ENCODE measurements at regions not wholly inside any gene's neighbourhood (a gene's known extent, or its start where the extent isn't known, plus 50 kb on each side); places are given as distances from the start of the nearest gene placed in this dataset.

DNA sequence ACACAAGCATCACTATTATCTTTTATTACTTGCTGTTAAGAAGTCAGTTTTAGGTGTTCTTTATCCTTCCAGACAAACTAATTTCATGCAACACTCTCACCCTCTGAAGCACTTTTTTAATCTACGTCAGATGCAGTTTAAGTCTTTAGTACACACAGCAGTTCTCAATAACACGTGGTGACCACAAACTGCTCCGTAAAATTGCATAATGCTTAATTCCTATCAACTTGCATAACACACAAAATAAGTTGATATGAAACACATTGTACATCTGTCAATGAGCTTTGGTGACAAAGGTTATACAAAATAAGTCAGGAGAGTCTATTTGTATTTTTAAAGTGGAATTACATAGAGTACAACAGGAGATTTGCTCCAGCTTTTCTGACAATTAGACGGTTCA is 140.9 kb upstream of the ETS2 start:
- DNase-seq (ENCODE audit: low spot score in 2 of 2) (no peak), ATAC-seq (replicated peaks; ENCODE audit: extremely low read depth, poor library complexity, severe bottlenecking) (no peak)
- Mint-ChIP-seq H3K4me1 (peaks cover 9% of the 10 kb centered on the region), H3K9me3 (no peaks in the 10 kb centered on the region), H3K36me3 (ENCODE audit: insufficient read depth) (no peaks in the 10 kb centered on the region), H3K27me3 (peaks cover 71% of the 10 kb centered on the region), H3K4me3 (no peak overlapping the region), H3K27ac (ENCODE audit: low read depth) (no peak overlapping the region)

DNA sequence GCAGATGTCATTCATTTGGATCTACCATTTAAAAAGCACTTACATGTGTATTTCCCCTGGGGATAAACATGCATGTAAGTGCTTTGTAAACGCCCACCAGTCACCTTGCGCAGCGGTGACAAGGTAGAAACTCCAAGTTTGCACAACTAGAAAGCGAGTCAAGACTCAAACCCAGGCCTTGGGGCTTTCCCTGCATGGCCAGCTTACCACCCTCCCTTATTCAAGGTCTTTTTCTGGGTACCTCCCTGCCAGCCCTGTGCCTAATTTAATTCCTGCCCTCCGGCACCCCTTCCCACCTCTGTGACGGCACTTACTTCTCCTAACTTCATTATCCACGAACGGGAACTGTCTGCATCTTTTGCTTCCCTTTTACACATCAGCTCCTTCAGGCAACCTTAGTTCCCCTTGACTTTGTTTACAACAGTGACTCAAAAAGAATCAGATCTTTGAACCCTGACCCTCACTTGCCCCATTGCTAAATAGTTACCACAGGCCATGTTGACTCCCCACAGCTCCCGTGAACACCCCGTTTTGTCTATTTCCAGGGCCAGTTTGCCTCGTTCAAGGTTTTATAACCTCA is 138.3 kb upstream of the ETS2 start:
- H3K9me3 Mint-ChIP-seq = no peaks in the 10 kb centered on the region
- ATAC-seq (replicated peaks; ENCODE audit: extremely low read depth, poor library complexity, severe bottlenecking) = no peak
- no peak overlapping the region for H3K4me3 Mint-ChIP-seq
- no peaks in the 10 kb centered on the region for H3K4me1 Mint-ChIP-seq
- no peak for DNase-seq (ENCODE audit: low spot score in 2 of 2)
- no peaks in the 10 kb centered on the region for H3K36me3 Mint-ChIP-seq (ENCODE audit: insufficient read depth)
- peaks cover 54% of the 10 kb centered on the region for H3K27me3 Mint-ChIP-seq
- H3K27ac Mint-ChIP-seq (ENCODE audit: low read depth) = no peak overlapping the region

DNA sequence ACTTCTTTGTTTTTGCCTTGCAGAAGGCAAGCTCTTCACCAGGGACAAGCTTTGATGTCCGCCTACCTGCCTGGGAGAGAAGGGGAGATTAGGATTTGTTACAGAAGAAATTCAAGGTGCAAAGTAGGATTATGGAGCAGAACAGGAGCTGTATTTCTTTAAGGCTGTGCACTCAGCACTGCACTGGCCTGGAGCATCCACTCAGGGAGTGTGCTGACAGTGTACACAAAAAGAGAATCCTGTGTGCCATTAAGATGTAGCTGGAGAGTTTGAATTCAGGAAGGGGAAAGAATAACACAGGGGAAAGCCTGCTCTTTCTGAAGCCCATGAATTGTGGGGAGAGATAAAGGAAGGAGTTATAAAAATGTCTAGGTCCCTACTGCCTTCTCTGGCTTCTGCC is 137.7 kb upstream of the ETS2 start:
- H3K36me3 Mint-ChIP-seq (ENCODE audit: insufficient read depth) = no peaks in the 10 kb centered on the region
- peaks cover 47% of the 10 kb centered on the region for H3K27me3 Mint-ChIP-seq
- DNase-seq (ENCODE audit: low spot score in 2 of 2) (no peak), ATAC-seq (replicated peaks; ENCODE audit: extremely low read depth, poor library complexity, severe bottlenecking) (no peak)
- no peak overlapping the region for H3K4me3 Mint-ChIP-seq
- no peak overlapping the region for H3K27ac Mint-ChIP-seq (ENCODE audit: low read depth)
- H3K4me1 Mint-ChIP-seq = no peaks in the 10 kb centered on the region
- no peaks in the 10 kb centered on the region for H3K9me3 Mint-ChIP-seq

DNA sequence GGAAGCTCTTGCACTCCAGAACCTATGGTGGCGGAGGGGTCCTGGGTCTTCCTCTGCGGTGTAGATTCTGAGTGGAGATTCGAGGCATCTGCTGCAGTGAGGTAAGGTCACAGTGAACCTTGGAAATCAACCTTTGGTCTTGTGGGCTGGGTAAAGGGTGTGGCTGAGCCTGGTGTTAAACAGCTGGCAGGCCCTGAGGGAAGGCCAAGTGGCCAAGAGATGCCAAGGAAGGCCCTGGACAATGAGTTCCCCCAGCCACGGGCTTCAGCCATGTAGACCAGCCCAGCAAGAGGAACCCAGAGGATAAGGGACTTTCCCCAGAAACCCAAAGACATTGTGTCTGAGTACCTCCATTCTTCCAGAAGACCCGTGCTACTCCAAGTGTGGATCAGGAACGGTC is 137.2 kb upstream of the ETS2 start:
- H3K27ac Mint-ChIP-seq (ENCODE audit: low read depth) = no peak overlapping the region
- DNase-seq (ENCODE audit: low spot score in 2 of 2) (no peak), ATAC-seq (replicated peaks; ENCODE audit: extremely low read depth, poor library complexity, severe bottlenecking) (no peak)
- H3K4me3 Mint-ChIP-seq = no peak overlapping the region
- H3K4me1 Mint-ChIP-seq = no peaks in the 10 kb centered on the region
- no peaks in the 10 kb centered on the region for H3K36me3 Mint-ChIP-seq (ENCODE audit: insufficient read depth)
- no peaks in the 10 kb centered on the region for H3K9me3 Mint-ChIP-seq
- H3K27me3 Mint-ChIP-seq = peaks cover 42% of the 10 kb centered on the region

DNA sequence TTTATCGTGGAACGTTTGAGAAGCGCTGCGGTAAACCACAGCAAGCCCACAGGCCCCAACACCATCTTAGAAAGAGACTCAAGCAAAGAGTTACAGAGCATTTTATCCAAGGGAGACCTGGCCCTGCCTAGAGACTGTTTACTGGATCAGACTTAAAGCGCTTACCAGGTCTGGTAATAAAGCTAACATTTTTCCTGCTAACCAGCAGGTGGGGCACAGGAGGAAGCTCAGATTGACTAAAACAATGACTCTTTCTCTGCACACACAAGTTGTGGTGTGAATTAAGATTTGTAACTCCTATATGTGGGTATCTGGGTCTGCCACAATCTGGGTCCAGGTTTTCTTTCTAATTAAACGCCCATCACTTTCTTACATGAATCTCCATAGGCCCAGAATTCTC is 136.5 kb upstream of the ETS2 start:
- no peak overlapping the region for H3K4me3 Mint-ChIP-seq
- no peaks in the 10 kb centered on the region for H3K36me3 Mint-ChIP-seq (ENCODE audit: insufficient read depth)
- no peaks in the 10 kb centered on the region for H3K4me1 Mint-ChIP-seq
- no peaks in the 10 kb centered on the region for H3K9me3 Mint-ChIP-seq
- no peak for ATAC-seq (replicated peaks; ENCODE audit: extremely low read depth, poor library complexity, severe bottlenecking)
- DNase-seq (ENCODE audit: low spot score in 2 of 2) = no peak
- peaks cover 36% of the 10 kb centered on the region for H3K27me3 Mint-ChIP-seq
- H3K27ac Mint-ChIP-seq (ENCODE audit: low read depth) = no peak overlapping the region

DNA sequence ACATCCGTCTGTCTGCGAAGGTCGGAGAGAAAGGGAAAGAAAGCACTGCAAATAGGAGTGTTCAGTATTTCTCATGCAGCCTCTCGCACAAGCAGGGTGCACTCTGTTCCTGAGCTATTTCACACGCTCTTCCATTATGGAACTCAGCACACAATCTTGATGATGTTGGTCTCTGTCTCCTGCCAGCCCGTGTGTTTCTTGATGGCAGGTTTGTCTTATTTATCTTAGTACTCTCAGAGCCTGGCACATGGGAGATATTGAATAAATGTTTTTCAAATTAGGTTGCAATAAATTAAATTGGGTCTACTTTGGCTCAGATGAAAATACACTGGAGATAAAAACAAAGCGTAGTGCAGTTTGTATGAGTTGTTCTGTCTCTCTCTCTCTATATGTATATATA is 134.9 kb upstream of the ETS2 start:
- no peak for DNase-seq (ENCODE audit: low spot score in 2 of 2)
- H3K36me3 Mint-ChIP-seq (ENCODE audit: insufficient read depth) = no peaks in the 10 kb centered on the region
- peaks cover 29% of the 10 kb centered on the region for H3K27me3 Mint-ChIP-seq
- H3K4me3 Mint-ChIP-seq = no peak overlapping the region
- H3K27ac Mint-ChIP-seq (ENCODE audit: low read depth) = no peak overlapping the region
- no peaks in the 10 kb centered on the region for H3K9me3 Mint-ChIP-seq
- H3K4me1 Mint-ChIP-seq = no peaks in the 10 kb centered on the region
- ATAC-seq (replicated peaks; ENCODE audit: extremely low read depth, poor library complexity, severe bottlenecking) = no peak

DNA sequence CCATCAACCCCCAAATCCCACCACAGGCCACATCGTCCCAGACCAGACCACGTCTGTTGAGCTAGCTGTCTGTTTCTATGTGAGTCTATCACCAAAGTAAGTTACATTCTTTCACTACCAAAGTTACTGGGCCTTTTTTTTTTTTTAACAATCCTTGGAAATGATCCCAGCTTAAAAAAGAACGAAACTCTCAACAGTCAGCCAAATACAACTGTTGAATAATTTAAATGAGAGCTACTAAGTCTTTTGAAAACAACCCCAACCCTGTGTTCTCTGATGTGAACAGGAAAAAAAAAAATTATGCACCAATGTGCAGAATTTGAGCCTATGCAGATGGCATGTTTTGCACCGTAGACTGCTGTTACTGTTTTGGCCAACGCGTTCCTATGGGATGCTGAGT is 134.0 kb upstream of the ETS2 start:
- Mint-ChIP-seq H3K27ac (ENCODE audit: low read depth) (no peak overlapping the region), H3K36me3 (ENCODE audit: insufficient read depth) (no peaks in the 10 kb centered on the region), H3K27me3 (peaks cover 32% of the 10 kb centered on the region), H3K4me1 (no peaks in the 10 kb centered on the region), H3K4me3 (no peak overlapping the region), H3K9me3 (no peaks in the 10 kb centered on the region)
- ATAC-seq (replicated peaks; ENCODE audit: extremely low read depth, poor library complexity, severe bottlenecking) = no peak
- no peak for DNase-seq (ENCODE audit: low spot score in 2 of 2)

DNA sequence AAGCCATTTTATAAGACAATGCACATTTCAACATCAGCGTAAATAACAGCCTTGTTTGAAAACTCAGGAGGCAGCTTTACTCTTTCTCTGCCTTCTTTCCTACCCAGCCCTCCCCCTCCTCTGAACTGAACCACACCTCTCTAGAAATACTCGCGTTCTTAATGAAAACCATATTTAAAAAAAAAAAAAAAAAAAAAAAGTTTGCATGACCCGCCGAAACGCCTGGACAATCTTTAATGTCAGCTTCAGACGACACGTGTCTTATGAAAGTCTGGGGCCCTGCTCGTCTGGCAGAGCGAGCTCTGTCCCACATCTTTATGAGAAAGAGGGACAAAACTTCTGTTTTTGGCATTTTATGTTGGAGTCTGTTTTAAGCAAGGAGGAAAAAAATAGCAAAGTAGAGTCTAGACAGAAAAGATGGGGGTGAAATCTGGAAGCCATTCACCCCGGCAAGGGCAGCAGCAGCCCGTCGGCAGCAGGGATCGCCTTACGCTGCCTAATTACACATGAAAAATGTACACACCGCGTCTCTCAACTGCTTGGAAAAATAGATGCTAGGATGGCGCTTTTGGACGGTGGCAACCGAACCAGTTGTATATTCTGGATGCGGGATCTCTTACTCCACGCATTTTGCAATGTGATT is 130.4 kb upstream of the ETS2 start:
- H3K4me3 Mint-ChIP-seq = no peak overlapping the region
- no peaks in the 10 kb centered on the region for H3K36me3 Mint-ChIP-seq (ENCODE audit: insufficient read depth)
- no peak overlapping the region for H3K27ac Mint-ChIP-seq (ENCODE audit: low read depth)
- no peak for DNase-seq (ENCODE audit: low spot score in 2 of 2)
- peaks cover 5% of the 10 kb centered on the region for H3K4me1 Mint-ChIP-seq
- no peaks in the 10 kb centered on the region for H3K9me3 Mint-ChIP-seq
- ATAC-seq (replicated peaks; ENCODE audit: extremely low read depth, poor library complexity, severe bottlenecking) = no peak
- peaks cover 20% of the 10 kb centered on the region for H3K27me3 Mint-ChIP-seq

DNA sequence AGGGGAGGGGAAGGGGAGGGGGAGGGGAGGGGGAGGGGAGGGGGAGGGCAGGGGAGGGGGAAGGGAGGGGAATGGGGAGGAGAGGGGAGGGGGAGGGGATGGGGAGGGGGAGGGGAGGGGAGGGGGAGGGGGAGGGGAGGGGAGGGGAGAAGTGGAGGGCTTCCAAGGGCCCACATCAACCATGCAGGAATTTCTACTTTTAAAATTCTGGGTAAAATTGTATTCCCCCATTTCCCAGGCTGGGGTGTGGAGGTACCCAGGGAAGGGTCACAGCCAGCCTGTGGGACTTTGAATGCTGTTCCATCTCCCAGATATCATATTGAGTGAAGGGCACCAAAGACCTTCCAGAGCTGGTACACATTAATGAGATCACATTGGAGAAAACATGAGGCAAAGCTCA is 126.9 kb upstream of the ETS2 start:
- ATAC-seq (replicated peaks; ENCODE audit: extremely low read depth, poor library complexity, severe bottlenecking) (no peak), DNase-seq (ENCODE audit: low spot score in 2 of 2) (no peak)
- no peaks in the 10 kb centered on the region for H3K9me3 Mint-ChIP-seq
- H3K36me3 Mint-ChIP-seq (ENCODE audit: insufficient read depth) = no peaks in the 10 kb centered on the region
- H3K27ac Mint-ChIP-seq (ENCODE audit: low read depth) = no peak overlapping the region
- no peak overlapping the region for H3K4me3 Mint-ChIP-seq
- peaks cover 5% of the 10 kb centered on the region for H3K4me1 Mint-ChIP-seq
- H3K27me3 Mint-ChIP-seq = peaks cover 27% of the 10 kb centered on the region

DNA sequence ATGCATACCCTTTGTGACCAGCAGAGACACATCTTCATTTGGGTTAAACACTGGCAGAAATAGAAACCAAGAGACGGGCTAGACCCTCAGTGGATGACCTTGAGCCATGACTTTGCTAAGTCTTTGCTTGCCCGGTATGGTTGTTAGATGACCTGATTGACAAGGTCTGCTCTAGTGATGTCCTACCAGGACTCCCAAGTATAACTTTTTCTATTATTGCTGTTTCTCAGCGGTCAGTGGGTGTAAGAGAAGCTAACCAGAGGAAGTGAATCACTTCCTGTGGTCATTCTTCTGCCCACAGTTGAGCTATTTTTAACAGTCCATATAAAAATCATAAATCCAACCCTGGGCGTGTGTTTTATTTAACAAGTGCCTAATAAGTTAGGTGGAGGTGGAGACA is 126.2 kb upstream of the ETS2 start:
- no peak overlapping the region for H3K4me3 Mint-ChIP-seq
- H3K27me3 Mint-ChIP-seq = peaks cover 32% of the 10 kb centered on the region
- no peaks in the 10 kb centered on the region for H3K9me3 Mint-ChIP-seq
- H3K27ac Mint-ChIP-seq (ENCODE audit: low read depth) = no peak overlapping the region
- no peak for DNase-seq (ENCODE audit: low spot score in 2 of 2)
- H3K4me1 Mint-ChIP-seq = peaks cover 5% of the 10 kb centered on the region
- no peak for ATAC-seq (replicated peaks; ENCODE audit: extremely low read depth, poor library complexity, severe bottlenecking)
- H3K36me3 Mint-ChIP-seq (ENCODE audit: insufficient read depth) = no peaks in the 10 kb centered on the region

DNA sequence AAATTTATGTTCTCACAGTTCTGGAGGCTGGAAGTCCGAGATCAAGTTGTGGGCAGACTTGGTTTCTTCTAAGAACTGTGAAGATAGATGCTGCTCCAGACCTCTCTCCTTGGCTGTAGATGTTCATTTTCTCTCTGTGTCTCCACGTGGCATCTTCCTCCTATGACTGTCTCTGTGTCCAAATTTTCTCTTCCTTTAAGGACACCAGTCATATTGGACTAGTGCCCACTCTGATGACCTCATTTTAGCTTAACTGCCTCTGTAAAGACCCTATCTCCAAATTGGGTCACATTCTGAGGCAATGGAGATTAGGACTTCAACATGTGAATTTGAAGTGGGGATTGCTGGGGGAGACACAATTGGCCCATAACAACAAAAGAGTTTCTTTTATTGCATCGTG is 125.3 kb upstream of the ETS2 start:
- H3K27ac Mint-ChIP-seq (ENCODE audit: low read depth) = no peak overlapping the region

DNA sequence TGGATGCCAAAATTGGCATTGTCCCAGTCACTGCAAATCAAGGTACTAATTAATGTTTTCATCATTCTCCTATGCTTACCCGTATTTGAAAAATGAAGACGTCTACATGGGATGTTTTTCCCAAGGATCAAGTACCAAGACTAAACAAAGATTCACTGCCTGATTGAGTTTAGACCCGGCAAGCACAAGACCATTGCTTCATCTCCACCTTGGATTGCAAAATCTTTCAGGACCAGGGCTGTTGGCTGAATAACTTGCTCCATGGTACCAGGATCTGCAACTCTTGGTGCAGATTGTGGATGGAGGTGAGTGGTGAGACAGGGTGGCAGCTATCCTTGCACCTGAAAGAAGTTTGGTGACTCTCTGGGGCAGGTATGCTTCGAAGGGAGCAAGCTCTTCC is 122.5 kb upstream of the ETS2 start:
- no peak overlapping the region for H3K4me3 Mint-ChIP-seq
- ATAC-seq (replicated peaks; ENCODE audit: extremely low read depth, poor library complexity, severe bottlenecking) = no peak
- peaks cover 5% of the 10 kb centered on the region for H3K4me1 Mint-ChIP-seq
- H3K27me3 Mint-ChIP-seq = peaks cover 24% of the 10 kb centered on the region
- no peaks in the 10 kb centered on the region for H3K36me3 Mint-ChIP-seq (ENCODE audit: insufficient read depth)
- H3K27ac Mint-ChIP-seq (ENCODE audit: low read depth) = no peak overlapping the region
- H3K9me3 Mint-ChIP-seq = no peaks in the 10 kb centered on the region
- no peak for DNase-seq (ENCODE audit: low spot score in 2 of 2)

More for the DNA sequence above, 125.3 kb upstream of the ETS2 start:
- Mint-ChIP-seq H3K4me1 (peaks cover 5% of the 10 kb centered on the region), H3K9me3 (no peaks in the 10 kb centered on the region), H3K27me3 (peaks cover 26% of the 10 kb centered on the region), H3K4me3 (no peak overlapping the region), H3K36me3 (ENCODE audit: insufficient read depth) (no peaks in the 10 kb centered on the region)
- ATAC-seq (replicated peaks; ENCODE audit: extremely low read depth, poor library complexity, severe bottlenecking) (no peak), DNase-seq (ENCODE audit: low spot score in 2 of 2) (no peak)

DNA sequence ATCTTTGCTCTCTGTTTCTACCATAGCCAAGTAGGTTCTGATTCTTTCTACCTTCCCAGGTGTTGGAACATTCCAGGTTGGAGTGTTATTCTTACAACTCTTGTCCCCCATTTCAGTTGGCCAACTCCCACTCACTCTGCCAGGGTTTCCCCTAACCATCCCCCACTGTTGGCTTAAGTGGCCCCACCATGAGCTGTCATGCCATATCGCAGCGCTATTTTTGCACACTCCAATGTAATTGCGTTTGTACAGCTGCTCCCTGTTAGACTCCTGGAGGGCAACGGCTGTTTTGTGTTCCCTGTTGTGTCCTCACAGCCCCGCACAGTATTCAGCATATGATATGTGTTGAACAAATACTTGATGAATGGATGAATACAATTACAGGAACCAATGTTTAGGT is 117.7 kb upstream of the ETS2 start:
- Mint-ChIP-seq H3K4me3 (no peak overlapping the region), H3K4me1 (no peaks in the 10 kb centered on the region), H3K9me3 (no peaks in the 10 kb centered on the region), H3K27me3 (peaks cover 49% of the 10 kb centered on the region), H3K27ac (ENCODE audit: low read depth) (no peak overlapping the region), H3K36me3 (ENCODE audit: insufficient read depth) (no peaks in the 10 kb centered on the region)
- no peak for ATAC-seq (replicated peaks; ENCODE audit: extremely low read depth, poor library complexity, severe bottlenecking)
- DNase-seq (ENCODE audit: low spot score in 2 of 2) = no peak

Measured in central memory CD8-positive, alpha-beta T cell (primary cell).